ENCODE measurements at regions not wholly inside any gene's neighbourhood (a gene's known extent, or its start where the extent isn't known, plus 50 kb on each side); places are given as distances from the start of the nearest gene placed in this dataset.
"Not testable (repeated sequence)": the region's sequence is repeated elsewhere in the genome, so short reads cannot be mapped to it uniquely, and the experiment has no call there.

DNA sequence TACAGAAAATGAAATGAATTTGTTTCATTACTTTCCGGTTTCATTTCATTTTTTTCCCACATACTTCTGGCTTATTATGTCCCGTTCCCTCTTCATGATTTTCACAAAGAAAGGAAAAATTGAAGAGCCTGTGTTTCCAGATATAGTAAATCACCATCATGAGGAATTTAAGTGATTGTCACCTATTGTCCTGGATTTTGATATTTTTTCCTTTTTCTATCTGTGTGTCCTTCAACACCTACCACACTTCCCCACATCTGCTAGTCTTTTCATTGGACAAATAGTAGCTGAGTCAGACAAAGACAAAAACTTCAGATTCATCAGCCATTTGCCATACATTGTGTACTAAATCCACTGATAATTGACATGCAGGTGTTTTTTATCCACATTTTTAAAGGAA is 258.2 kb upstream of the HSF2 start:
- DNase-seq = no peak

- no peak for DNase-seq
Observed at GRCh38 chr6:122143813-122144601, 255.4 kb upstream of the HSF2 start.

DNA sequence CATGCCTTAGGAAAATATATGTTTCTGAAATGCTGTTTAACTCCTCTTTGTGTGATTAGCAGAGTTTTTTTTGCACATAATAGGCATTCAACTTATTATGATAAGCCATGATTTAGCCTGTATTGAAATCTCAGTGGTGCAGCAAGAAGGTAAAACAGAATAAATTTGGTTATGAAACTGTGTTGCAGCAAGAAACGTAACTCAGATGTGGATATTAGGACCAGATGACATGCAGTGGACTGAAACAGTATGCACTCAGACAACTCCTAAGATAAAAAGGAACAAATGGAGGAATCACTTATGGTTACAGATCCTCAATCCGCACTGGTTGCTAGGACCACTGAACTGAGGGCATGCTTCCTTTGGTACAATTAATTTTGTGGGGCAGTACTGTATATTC is 254.2 kb upstream of the HSF2 start:
- no peak for DNase-seq

DNA sequence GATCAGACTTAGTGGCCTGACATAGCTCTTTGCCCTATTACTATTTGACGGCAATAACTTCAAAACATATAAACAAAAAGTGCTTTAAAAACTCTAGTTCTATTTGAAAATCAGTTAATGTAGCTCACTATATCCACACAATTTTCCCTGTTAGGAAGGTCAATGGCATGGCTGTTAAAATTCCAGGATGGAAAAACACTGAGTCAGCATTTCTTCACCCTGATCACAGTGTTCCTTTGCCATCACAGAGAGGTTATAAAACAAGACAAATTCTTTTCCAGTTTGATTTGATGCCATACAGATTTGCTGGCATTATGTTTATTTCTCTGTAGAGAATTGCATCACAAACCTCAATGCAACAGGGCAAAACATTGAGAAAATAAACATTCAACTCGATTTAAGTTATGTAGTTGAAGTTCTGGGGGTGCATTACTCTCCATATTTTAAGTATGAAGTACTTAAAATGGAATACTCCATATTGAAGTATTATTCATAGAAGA is 253.7 kb upstream of the HSF2 start:
- DNase-seq = no peak

GRCh38 chr6:122147291-122147690 is 252.2 kb upstream of the HSF2 start:
- DNase-seq = no peak

DNA sequence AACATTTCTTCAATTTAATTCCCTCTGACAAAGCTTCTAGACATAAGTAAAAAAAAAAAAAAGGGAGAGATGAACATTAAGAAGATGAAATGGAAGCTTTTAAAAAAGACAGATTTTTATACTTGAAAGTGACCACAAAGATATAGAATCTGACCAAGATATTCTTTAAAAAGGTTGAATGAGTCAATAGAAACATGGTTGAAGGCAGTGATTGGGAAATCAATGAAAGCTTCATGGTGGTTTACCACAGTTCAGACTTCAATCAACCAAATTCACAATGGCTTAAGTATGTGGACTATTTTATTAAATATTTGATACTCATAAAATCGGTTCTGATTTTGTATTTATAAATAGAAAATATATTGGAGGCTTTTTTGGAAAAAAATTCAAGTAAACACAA is 248.4 kb upstream of the HSF2 start:
- no peak for DNase-seq

DNA sequence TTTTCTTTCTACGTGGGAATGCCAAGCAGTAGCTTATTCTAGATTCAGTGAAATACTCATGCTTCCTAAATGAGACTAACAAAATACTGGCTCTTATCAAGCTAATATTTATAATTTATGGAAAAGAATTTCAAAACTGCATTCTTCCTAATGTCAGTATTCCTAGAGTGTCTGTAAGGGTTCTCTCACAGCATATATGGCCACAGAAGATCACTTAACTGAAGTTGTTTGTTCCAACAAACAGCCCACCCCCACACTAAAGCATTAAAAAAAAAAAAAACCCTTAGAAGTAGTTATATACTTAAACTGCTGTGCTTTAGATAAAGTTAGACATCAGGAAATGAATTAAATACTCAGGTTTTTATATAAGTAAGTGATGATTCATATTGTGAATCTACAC is 247.7 kb upstream of the HSF2 start:
- no peak for DNase-seq

GRCh38 chr6:122153557-122153956 is 245.9 kb upstream of the HSF2 start:
- DNase-seq = no peak

- DNase-seq = no peak
Observed at GRCh38 chr6:122154155-122154554, 245.3 kb upstream of the HSF2 start.

GRCh38 chr6:122154912-122155575 is 244.4 kb upstream of the HSF2 start:
- no peak for DNase-seq

DNA sequence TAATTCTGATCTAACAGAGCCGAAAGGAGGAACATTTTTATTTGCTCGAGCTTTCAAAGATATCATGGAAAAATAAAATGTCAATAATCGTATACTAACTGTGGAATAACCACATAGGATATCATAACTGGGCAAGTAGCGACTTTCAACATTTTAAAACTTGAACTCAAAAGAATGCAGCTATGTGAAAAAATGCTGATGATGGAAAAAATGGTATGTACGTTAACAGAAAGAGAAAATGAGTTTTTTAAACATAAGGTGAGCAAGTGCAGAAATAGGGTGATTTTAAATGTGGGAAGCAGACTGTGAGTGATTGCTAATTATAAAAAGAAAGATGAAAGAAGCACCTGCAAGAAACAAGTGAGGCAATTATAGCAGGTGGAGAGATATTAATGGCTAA is 238.3 kb upstream of the HSF2 start:
- no peak for DNase-seq

- DNase-seq = no peak
Observed at GRCh38 chr6:122165014-122165413, 234.4 kb upstream of the HSF2 start.

GRCh38 chr6:122170274-122170673 is 229.2 kb upstream of the HSF2 start:
- DNase-seq = no peak

GRCh38 chr6:122178988-122179387 is 220.5 kb upstream of the HSF2 start:
- DNase-seq = no peak

DNA sequence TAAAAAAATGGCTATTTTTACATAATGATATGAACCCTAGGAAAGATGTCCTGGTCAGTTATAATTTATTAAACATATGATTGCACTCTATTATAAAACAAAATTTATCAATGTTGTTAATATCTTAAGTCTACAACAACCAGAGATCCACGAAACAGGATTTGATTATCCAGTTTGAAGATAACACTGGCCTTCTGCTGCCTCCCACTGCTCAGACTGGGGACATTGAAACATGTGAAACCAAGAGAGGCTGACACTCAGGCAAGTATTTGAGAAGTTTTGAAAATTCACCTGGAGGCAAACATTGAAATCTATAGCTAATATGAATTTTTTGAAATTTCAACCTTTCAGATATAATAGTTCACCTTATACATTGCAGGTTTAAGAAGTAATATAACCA is 219.3 kb upstream of the HSF2 start:
- DNase-seq = no peak

DNA sequence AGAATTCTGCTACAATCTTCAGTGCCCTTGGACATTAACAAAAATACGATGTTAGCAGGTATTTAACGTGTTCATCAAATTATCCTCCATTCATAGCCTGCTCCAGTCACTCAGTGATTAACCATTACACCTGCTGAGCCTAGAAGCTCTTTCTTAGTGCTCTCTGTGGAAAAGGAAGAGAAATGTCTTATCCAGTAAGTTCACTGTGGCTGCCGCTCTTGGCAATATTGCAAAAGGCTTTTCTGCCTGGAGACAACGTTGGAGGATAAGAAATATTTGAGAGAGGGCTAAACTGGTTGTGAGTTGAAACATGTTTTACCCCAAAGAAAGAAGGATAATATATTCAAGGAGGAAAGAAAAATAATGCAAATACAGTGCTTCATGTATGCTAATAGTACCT is 217.4 kb upstream of the HSF2 start:
- DNase-seq = no peak

DNA sequence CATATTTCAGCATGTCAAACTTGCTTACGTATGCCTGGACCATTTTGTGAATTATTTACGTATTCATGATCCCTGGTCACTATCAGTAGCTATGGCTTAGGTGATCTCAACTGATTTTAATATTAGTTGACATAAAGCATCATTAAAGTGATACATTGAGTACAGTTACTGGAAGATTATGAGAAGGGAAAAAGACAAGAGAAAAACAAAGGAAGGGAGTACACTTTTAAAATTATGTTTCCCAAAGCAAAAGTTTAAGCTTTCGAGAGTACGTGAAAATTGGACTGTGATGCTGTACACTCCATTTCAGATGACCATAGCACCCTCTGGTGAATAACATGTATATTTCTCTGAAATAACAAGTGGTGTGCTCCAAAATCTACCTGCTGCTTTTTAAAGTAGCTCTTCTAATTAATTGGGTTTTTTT is 215.0 kb upstream of the HSF2 start:
- no peak for DNase-seq

GRCh38 chr6:122185458-122185857 is 214.0 kb upstream of the HSF2 start:
- DNase-seq = not testable (repeated sequence)

GRCh38 chr6:122187186-122187585 is 212.3 kb upstream of the HSF2 start:
- no peak for DNase-seq

GRCh38 chr6:122198922-122199321 is 200.5 kb upstream of the HSF2 start:
- no peak for DNase-seq

GRCh38 chr6:122200440-122200839 is 199.0 kb upstream of the HSF2 start:
- no peak for DNase-seq

DNA sequence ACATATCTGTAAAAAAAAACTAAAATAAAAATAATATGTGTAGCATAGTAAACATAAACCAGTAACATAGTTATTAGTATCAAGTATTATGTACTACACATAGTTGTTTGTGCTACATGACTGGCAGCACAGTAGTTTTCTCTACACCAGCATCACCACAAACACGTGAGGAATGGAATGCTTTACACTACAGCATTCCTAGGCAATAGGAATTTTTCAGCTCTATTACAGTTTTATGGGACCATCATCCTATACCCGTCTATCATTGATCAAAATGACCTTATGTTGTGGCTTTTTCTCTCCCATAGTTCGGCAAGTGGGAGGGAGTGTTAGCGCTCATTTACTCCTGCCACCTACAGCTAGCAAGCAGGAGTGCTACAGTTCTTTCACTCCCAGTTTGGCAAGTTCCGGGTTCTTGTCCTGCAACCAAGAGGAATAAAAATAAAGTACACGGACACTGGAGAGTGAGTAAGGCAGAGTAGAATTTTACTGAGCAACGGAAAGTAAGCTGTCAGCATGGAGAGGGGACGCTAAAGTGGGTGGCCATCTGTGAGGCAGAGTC is 196.8 kb upstream of the HSF2 start:
- no peak for DNase-seq

DNA sequence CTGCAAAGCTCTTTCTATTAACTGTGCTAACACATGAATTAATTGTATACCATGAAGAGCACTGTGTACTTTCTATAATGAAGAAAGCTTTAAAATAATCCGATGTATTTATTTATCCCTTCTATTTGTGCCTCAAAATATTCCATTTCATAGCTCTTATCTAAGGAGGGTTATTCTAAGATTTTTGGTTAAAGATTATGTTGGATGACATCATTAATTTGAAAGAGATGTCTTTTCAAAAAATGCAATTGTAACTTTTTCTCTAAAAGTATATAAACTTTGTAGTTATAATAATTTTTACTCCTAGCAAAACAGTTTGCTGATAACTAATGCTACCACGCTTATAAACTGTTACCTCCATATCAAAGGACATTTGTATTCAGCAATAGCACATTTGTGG is 192.4 kb upstream of the HSF2 start:
- no peak for DNase-seq

GRCh38 chr6:122207794-122208193 is 191.7 kb upstream of the HSF2 start:
- no peak for DNase-seq
